ENCODE measurements at regions not wholly inside any gene's neighbourhood (a gene's known extent, or its start where the extent isn't known, plus 50 kb on each side); places are given as distances from the start of the nearest gene placed in this dataset.

DNA sequence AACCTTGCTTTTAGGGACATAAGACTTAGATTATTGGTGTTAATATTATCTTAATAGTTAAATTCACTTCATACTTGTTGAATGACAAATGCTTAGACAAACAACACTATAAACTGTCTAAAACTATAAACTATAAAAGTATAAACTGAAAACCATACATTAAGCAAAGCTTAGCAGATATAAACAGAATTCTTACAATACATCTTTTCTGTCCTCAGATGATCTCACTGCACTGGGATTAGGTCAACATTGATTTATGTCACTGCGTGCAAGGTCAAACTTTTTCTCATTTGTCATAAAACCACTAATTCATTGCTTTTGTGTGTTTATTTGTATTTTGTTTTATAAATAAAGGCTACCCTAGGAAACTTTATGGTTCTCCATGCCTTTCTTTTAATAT is 1491.8 kb downstream of the NCAM2 start:
- no peak for DNase-seq
- no peak for TF ChIP-seq POLR2A (IDR thresholded peaks at IDR 0.05)
- TF ChIP-seq, protein P1, sequence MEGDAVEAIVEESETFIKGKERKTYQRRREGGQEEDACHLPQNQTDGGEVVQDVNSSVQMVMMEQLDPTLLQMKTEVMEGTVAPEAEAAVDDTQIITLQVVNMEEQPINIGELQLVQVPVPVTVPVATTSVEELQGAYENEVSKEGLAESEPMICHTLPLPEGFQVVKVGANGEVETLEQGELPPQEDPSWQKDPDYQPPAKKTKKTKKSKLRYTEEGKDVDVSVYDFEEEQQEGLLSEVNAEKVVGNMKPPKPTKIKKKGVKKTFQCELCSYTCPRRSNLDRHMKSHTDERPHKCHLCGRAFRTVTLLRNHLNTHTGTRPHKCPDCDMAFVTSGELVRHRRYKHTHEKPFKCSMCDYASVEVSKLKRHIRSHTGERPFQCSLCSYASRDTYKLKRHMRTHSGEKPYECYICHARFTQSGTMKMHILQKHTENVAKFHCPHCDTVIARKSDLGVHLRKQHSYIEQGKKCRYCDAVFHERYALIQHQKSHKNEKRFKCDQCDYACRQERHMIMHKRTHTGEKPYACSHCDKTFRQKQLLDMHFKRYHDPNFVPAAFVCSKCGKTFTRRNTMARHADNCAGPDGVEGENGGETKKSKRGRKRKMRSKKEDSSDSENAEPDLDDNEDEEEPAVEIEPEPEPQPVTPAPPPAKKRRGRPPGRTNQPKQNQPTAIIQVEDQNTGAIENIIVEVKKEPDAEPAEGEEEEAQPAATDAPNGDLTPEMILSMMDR (IDR thresholded peaks at IDR 0.05), result no peak
- Histone ChIP-seq H3K27ac (no peak overlapping the region), H3K9me3 (peaks cover 0 to 3% (median 0%) of the 10 kb centered on the region in 12 donors), H3K4me3 (no peak overlapping the region), H3K4me1 (no peaks in the 10 kb centered on the region), H3K36me3 (no peaks in the 10 kb centered on the region), H3K27me3 (no peaks in the 10 kb centered on the region)
- ATAC-seq, result no peak
- intact Hi-C loops (cut with DNase I), result no loop called here
- 71 to 87% (median 78%) methylated on average over 1 of the region's 1 CpG for whole genome bisulfite sequencing, 4 donors

DNA sequence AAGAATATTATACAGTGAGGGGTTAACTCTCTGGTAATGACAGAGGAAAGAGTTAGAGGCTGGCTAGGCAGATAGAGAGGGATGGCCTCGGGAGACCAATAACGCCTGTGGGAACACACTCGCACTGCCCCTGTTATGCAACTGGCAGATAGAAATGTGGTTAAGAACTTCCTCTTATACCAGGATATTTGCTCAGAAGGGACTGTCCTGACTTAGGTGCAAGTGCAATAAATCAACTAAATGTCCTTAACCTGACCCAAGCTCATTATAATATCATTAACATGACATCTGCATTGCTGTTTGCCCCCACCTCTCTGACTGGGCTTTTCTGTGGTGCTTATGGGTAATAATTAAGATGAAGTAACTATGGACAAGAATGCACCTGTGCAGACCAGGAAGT is 1518.0 kb downstream of the NCAM2 start:
- WGBS, 4 donors, result 49 to 63% (median 56%) methylated on average over 3 of the region's 3 CpGs
- TF ChIP-seq, protein P1 (IDR thresholded peaks at IDR 0.05), result no peak
- H3K27ac ChIP-seq, result no peak overlapping the region
- intact Hi-C loops (cut with DNase I), result no loop called here
- peaks cover 0 to 17% (median 0%) of the 10 kb centered on the region in 12 donors for H3K9me3 ChIP-seq
- DNase-seq (no peak), ATAC-seq (no peak)
- no peaks in the 10 kb centered on the region for H3K27me3 ChIP-seq
- no peaks in the 10 kb centered on the region for H3K4me1 ChIP-seq
- no peaks in the 10 kb centered on the region for H3K36me3 ChIP-seq
- H3K4me3 ChIP-seq, result no peak overlapping the region

DNA sequence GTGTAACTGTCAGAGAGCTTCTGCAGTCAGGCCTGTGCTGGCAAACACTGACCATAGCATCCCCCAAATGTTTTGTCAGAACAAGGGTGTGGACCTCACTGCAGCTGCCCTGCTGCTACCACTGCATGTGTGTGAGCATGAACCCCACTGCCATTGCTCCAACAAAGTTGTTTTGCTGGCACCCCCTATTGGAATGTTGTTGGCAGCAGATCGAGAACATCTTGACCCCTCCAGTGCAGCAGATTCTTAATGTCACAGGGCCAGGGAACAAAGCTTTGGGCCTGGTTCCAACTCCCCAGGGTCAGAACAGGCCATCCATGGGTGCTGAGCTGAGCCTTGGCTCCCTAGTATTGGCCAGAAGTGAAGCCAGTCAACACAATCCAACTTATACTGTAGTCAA is 1537.4 kb downstream of the NCAM2 start:
- WGBS, 4 donors, result 67 to 83% (median 71%) methylated on average over 1 of the region's 1 CpG; no CpG with 5 or more reads in 1 of the 4 donors
- H3K27me3 ChIP-seq, result no peaks in the 10 kb centered on the region
- no peak for ATAC-seq
- no peak overlapping the region for H3K4me3 ChIP-seq
- no peaks in the 10 kb centered on the region for H3K36me3 ChIP-seq
- no peak overlapping the region for H3K27ac ChIP-seq
- no peak for DNase-seq
- no peaks in the 10 kb centered on the region for H3K4me1 ChIP-seq
- TF ChIP-seq, protein P1 (IDR thresholded peaks at IDR 0.05), result no peak
- TF ChIP-seq POLR2A (IDR thresholded peaks at IDR 0.05), result no peak
- peaks cover 0 to 40% (median 19%) of the 10 kb centered on the region in 12 donors for H3K9me3 ChIP-seq
- intact Hi-C loops (cut with DNase I), result no loop called here

DNA sequence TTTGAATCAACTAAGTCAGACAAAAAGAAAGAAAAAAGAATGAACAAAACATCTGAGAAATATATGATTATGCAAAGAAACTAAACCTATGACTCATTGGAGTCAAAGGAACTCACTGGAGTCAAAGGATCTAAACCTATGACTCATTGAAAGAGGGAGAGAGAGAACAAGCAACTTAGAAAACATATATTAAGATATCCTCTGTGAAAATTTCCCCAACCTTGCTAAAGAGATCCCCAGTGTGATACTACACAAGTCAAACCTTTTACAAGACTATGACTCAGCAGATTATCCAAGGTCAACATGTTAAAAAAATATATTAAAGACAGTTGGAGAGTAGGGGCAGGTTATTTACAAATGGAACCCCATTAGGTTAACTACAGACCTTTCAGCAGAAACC is 1538.3 kb downstream of the NCAM2 start:
- Histone ChIP-seq H3K27me3 (no peaks in the 10 kb centered on the region), H3K27ac (no peak overlapping the region), H3K36me3 (no peaks in the 10 kb centered on the region), H3K4me3 (no peak overlapping the region), H3K4me1 (no peaks in the 10 kb centered on the region), H3K9me3 (peaks cover 0 to 47% (median 20%) of the 10 kb centered on the region in 12 donors)
- no peak for ATAC-seq
- no peak for DNase-seq
- intact Hi-C loops (cut with DNase I), result no loop called here
- no peak for TF ChIP-seq POLR2A (IDR thresholded peaks at IDR 0.05)
- TF ChIP-seq, protein P1 (IDR thresholded peaks at IDR 0.05), result no peak
